ENCODE measurements at regions not wholly inside any gene's neighbourhood (a gene's known extent, or its start where the extent isn't known, plus 50 kb on each side); places are given as distances from the start of the nearest gene placed in this dataset.

GRCh38 chr7:156470399-156471320 lies 169.9 kb upstream of the RNF32 start:
- intact Hi-C loops (cut with micrococcal nuclease) = loop anchor here (5.0 to 10.0 kb wide), 2 partner anchors 136 to 347 kb away; no protein-coding TSS in a partner anchor
- peaks cover 3% of the 10 kb centered on the region for H3K27me3 Mint-ChIP-seq (ENCODE audit: insufficient read depth, unreplicated experiment)

GRCh38 chr7:156466955-156467625 lies 173.5 kb upstream of the RNF32 start:
- Mint-ChIP-seq H3K27ac (ENCODE audit: low read depth, unreplicated experiment) (no peak overlapping the region), H3K9me3 (ENCODE audit: unreplicated experiment) (no peaks in the 10 kb centered on the region), H3K27me3 (ENCODE audit: insufficient read depth, unreplicated experiment) (peaks cover 34% of the 10 kb centered on the region), H3K36me3 (ENCODE audit: insufficient read depth, unreplicated experiment) (no peaks in the 10 kb centered on the region), H3K4me3 (ENCODE audit: unreplicated experiment) (no peak overlapping the region), H3K4me1 (ENCODE audit: insufficient read depth, unreplicated experiment) (no peaks in the 10 kb centered on the region)
- no peak for DNase-seq (ENCODE audit: unreplicated experiment)
- POLR2A ChIA-PET = no interaction called here
- CTCF ChIA-PET = interaction anchor here (0.6 to 1.3 kb wide), 4 partner anchors 8 to 215 kb away, joined by 3 to 7 read pairs (median 4); no protein-coding TSS in a partner anchor
- BruUV-seq (replicated peaks) = no TSS peak
- TF ChIP-seq, protein P1, sequence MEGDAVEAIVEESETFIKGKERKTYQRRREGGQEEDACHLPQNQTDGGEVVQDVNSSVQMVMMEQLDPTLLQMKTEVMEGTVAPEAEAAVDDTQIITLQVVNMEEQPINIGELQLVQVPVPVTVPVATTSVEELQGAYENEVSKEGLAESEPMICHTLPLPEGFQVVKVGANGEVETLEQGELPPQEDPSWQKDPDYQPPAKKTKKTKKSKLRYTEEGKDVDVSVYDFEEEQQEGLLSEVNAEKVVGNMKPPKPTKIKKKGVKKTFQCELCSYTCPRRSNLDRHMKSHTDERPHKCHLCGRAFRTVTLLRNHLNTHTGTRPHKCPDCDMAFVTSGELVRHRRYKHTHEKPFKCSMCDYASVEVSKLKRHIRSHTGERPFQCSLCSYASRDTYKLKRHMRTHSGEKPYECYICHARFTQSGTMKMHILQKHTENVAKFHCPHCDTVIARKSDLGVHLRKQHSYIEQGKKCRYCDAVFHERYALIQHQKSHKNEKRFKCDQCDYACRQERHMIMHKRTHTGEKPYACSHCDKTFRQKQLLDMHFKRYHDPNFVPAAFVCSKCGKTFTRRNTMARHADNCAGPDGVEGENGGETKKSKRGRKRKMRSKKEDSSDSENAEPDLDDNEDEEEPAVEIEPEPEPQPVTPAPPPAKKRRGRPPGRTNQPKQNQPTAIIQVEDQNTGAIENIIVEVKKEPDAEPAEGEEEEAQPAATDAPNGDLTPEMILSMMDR (IDR thresholded peaks at IDR 0.05; ENCODE audit: unreplicated experiment) = no peak
- intact Hi-C loops (cut with micrococcal nuclease) = no loop called here

More at GRCh38 chr7:156470399-156471320, 169.9 kb upstream of the RNF32 start:
- Mint-ChIP-seq H3K4me3 (ENCODE audit: unreplicated experiment) (no peak overlapping the region), H3K27ac (ENCODE audit: low read depth, unreplicated experiment) (no peak overlapping the region), H3K9me3 (ENCODE audit: unreplicated experiment) (no peaks in the 10 kb centered on the region), H3K36me3 (ENCODE audit: insufficient read depth, unreplicated experiment) (no peaks in the 10 kb centered on the region), H3K4me1 (ENCODE audit: insufficient read depth, unreplicated experiment) (peaks cover 17% of the 10 kb centered on the region)
- CTCF ChIA-PET = interaction anchor here (1.0 to 2.5 kb wide), 2 partner anchors 129 to 656 kb away, joined by 4 to 15 read pairs; no protein-coding TSS in a partner anchor
- TF ChIP-seq, protein P1 (IDR thresholded peaks at IDR 0.05; ENCODE audit: unreplicated experiment) = no peak
- BruUV-seq (replicated peaks) = no TSS peak
- DNase-seq (ENCODE audit: unreplicated experiment) = no peak
- POLR2A ChIA-PET = interaction anchor here (0.7 kb wide), 1 partner anchor 199 kb away, joined by 3 read pairs; no protein-coding TSS in a partner anchor

DNA sequence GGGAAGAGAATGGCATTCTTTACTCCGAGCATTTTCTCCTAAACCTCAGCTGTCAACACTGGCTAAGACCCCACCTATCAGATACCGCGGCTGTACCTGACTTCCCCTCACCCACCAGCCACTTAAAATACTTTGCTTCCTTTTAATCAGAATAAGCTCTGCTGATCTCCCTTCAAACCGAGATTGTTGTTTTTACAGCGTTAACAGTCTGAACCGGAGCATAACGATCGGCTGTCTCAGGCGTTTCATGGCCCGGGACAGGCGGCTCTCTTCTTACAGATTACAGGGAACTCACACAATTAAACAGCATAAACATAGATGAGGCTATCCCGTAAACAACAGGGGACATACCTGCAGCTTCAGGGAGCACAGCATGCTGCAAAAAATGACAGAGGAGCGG lies 174.3 kb upstream of the RNF32 start:
- TF ChIP-seq, protein P1 (IDR thresholded peaks at IDR 0.05; ENCODE audit: unreplicated experiment) = no peak
- CTCF ChIA-PET = interaction anchor here (0.6 to 1.3 kb wide), 4 partner anchors 8 to 124 kb away, joined by 3 to 7 read pairs (median 4); no protein-coding TSS in a partner anchor
- H3K36me3 Mint-ChIP-seq (ENCODE audit: insufficient read depth, unreplicated experiment) = no peaks in the 10 kb centered on the region
- no peak overlapping the region for H3K4me3 Mint-ChIP-seq (ENCODE audit: unreplicated experiment)
- no peaks in the 10 kb centered on the region for H3K9me3 Mint-ChIP-seq (ENCODE audit: unreplicated experiment)
- no peak for DNase-seq (ENCODE audit: unreplicated experiment)
- no peak overlapping the region for H3K27ac Mint-ChIP-seq (ENCODE audit: low read depth, unreplicated experiment)
- POLR2A ChIA-PET = no interaction called here
- intact Hi-C loops (cut with micrococcal nuclease) = no loop called here
- H3K4me1 Mint-ChIP-seq (ENCODE audit: insufficient read depth, unreplicated experiment) = no peaks in the 10 kb centered on the region
- BruUV-seq (replicated peaks) = no TSS peak
- peaks cover 34% of the 10 kb centered on the region for H3K27me3 Mint-ChIP-seq (ENCODE audit: insufficient read depth, unreplicated experiment)

DNA sequence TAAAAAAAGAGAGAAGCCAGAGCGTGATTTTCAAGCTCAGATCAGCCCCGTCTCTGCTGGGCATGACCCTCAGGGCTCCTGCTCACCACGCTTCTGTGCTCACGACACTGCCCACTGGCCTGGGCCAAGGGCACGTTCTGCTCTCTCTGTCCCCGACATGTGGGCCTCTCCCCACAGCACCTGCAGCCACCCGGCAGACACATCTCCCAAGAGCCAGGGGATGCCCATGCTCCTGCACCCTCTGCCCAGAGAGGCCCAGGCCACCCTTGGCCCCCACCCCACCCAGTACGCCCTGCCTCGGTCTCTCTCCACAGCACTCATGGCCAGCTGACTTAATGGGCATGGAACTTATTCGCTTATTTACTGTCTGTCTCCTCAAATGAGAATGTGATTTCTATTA lies 175.4 kb upstream of the RNF32 start:
- BruUV-seq (replicated peaks) = no TSS peak
- DNase-seq (ENCODE audit: unreplicated experiment) = no peak
- Mint-ChIP-seq H3K27me3 (ENCODE audit: insufficient read depth, unreplicated experiment) (peaks cover 40% of the 10 kb centered on the region), H3K27ac (ENCODE audit: low read depth, unreplicated experiment) (no peak overlapping the region), H3K9me3 (ENCODE audit: unreplicated experiment) (no peaks in the 10 kb centered on the region), H3K4me1 (ENCODE audit: insufficient read depth, unreplicated experiment) (no peaks in the 10 kb centered on the region), H3K36me3 (ENCODE audit: insufficient read depth, unreplicated experiment) (no peaks in the 10 kb centered on the region), H3K4me3 (ENCODE audit: unreplicated experiment) (no peak overlapping the region)
- CTCF ChIA-PET = interaction anchor here (0.6 to 1.1 kb wide), 3 partner anchors 7 to 77 kb away, joined by 3 read pairs; no protein-coding TSS in a partner anchor
- POLR2A ChIA-PET = interaction anchor here (0.6 kb wide), 2 partner anchors 22 to 290 kb away, joined by 3 read pairs; no protein-coding TSS in a partner anchor
- TF ChIP-seq, protein P1 (IDR thresholded peaks at IDR 0.05; ENCODE audit: unreplicated experiment) = no peak
- intact Hi-C loops (cut with micrococcal nuclease) = no loop called here

Data from MCF 10A (cell line).